Activated CD4-positive, alpha-beta T cell treated with anti-CD3 and anti-CD28 coated beads for 1 hour (primary cell): ENCODE measurements at regions not wholly inside any gene's neighbourhood (a gene's known extent, or its start where the extent isn't known, plus 50 kb on each side); places are given as distances from the start of the nearest gene placed in this dataset.

Experiments
- DNase-seq: peaks from one replicate; pipeline ENCODE4 v3.0.0-alpha.2; 2020

GRCh38 chr18:2281523-2282199, 289.6 kb downstream of the METTL4 start:
- DNase-seq, result no peak

DNA sequence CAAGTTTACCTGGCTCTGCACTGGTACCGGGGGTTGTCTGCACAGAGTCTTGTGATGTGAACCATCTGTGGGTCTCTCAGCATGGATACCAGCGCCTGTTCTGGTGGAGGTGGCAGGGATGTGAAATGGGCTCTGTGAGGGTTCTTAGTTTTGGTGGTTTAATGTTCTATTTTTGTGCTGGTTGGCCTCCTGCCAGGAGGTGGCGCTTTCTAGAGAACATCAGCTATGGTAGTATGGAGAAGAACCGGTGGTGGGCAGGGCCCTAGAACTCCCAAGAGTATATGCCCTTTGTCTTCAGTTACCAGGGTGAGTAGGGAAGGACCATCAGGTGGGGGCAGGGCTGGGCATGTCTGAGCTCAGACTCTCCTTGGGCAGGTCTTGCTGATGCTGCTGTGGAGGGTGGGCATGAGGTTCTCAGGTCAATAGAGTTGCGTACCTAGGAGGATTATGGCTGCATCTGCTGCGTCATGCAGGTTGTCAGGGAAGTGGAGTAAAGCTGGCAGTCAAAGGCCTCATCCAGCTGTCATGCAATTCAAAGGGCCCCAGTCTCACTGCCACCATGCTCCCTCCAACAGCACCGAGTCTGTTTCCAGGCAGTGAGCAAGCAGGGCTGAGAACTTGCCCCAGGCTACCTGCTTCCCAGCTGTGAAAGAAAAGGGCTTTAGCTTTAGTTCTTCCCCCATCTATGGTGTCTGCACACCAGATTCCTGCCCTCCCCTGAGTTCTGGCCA, 278.0 kb downstream of the METTL4 start:
- no peak for DNase-seq

DNA sequence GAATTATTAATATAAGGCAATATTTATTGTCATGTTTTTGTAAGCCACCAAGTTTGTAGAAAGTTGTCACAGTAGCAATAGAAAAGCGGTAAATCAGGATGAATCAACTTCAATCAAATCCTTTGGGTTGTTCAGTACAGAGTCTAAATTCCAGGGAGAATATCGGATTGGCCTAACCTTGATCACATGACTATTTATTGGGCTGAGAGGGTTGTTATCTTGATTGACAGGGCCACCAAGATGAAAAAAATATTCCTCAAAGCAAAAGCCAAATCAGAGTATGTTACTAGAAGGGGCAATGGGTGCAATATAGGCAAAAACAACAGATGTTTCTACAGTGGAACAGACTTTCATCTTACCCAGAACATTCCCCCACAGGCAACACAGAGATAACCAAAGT, 270.0 kb downstream of the METTL4 start:
- no peak for DNase-seq

DNA sequence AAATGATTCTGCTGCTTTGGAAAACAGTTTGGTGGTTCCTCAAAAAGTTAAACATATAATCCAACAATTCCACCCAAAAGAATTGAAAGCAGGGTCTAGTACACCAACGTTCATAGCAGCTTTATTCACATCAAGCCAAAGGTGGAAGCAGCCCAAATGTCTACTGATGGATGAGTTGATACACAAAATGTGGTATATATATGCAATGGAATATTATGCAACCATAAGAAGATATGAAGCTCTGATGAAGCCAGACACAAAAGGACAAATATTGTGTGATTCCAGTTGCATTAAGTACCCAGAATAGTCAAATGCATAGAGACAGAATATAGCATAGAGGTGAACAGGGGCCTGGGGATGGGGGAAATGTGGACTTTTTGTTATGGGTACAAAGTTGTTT, 269.3 kb downstream of the METTL4 start:
- DNase-seq, result no peak

GRCh38 chr18:2302628-2303516, 268.4 kb downstream of the METTL4 start:
- no peak for DNase-seq

DNA sequence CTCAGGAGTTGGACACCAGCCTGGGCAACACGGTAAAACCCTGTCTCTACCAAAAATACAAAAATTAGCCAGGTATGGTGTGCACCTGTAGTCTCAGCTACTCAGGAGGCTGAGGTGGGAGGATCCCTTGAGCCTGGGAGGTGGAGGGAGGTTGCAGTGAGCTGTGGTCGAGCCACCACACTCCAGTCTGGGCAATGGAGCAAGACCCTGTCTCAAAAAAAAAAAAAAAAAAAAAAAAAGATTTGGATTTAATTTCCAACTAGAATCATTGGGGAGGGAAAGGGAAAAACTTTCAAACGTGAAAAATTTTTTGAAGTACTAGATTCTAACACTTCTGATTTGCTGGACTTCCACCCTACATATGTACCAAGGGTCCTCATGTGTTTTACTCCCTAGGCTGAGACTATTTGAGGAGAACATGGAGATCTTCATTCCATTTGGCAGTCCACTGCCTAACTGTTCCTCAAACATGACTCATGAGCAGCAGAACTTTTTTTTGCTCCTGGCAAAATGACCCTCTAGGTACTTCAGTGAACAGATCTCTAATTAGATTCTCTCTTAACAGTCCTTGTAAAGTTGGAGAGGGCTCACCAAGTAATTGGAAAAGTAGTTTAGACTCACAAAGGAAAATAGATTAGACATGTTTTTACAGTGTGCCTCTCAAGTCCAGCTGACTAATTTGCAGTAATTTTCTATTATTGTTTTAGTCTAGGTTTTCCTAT, 267.6 kb downstream of the METTL4 start:
- no peak for DNase-seq

DNA sequence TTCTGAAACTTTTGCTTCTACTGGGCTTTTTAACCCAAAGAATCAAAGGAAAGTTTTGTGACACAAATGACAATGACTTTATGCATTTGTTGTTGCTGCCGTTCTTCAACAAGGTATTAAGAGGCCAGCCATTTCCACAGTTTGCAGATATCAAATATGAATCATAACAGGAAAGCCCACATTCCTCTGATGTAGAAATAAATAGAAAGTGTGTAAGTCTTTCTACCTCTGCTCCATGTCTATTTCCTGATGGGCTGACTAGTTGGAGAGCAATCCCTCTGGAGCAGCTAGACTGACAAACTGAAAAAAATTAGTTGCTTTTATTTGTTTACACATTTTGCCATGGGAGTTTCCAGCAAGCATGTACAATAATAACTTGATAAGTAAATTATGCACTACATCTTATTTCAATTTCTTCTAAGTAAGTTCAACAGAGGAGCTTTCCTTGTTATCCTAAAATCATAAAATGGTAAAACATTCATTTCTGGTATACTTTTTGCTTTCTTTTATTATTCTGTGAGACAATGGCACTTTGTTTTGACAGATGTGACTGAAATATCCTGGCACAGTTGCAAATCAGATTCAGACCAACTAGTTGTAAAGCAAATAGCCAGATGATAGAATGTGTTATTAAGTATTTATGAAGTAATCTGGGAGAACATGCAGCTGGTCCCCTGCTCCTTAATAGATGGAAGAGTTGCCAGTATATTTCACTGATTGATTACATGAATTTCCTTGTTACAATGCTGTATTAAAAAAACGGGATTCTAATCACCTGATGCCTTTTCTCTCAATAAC, 266.7 kb downstream of the METTL4 start:
- no peak for DNase-seq

DNA sequence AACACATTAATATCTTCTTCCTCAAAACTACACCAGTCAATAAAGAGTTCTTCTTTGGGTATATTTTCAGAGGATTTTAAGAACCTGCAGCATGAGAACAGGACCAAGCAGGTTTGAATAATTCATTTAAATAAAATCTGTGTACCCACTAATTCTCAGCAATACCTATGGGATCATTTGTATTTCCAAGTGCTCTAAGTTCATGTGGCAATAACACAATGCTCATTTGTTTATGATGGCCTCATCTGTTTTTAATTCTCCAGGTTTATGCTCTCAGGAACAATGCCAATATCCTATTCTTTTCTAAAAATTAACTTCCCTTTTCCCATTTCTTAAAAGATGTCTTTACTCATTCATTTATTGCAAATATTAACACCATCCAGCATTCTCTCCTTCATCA, 264.7 kb downstream of the METTL4 start:
- DNase-seq, result no peak

DNA sequence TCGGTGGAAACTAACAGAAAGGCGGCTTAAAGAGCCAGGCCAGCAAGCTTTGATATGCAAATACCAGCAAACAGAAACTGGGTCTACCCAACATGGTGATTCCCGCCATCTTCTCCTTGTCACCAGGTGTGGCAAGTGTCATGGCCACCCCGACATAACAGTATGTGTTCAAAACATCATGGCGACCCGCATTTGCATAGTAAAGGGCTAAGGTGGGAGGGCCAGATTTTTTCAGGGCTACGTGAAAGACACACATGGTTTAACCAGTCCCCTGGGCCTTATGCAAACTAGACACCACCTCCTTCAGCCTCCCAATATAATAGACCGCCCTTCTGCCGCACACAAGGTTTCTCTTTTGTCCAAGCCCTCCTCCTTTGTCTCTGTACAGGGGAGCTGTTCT, 260.4 kb downstream of the METTL4 start:
- no peak for DNase-seq

GRCh38 chr18:2312440-2312839, 258.9 kb downstream of the METTL4 start:
- no peak for DNase-seq

DNA sequence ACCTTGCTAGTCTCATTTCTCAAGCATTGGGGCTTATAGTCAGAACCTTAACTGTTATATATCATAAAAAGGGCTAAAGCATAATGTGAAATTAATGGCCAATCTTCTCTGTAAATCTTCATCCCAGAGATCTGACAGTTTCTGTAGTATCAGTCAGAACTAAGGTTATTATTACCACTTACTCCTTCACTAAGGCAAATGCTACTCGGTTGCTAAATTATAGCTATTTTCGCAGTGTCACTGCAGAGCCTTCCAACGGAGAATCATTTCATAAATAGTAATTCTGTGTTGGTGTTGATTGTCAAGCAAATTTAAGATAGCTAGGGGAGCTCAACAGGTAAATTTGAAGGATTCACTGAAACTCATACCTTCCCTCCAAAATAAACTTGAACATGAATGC, 258.0 kb downstream of the METTL4 start:
- no peak for DNase-seq

DNA sequence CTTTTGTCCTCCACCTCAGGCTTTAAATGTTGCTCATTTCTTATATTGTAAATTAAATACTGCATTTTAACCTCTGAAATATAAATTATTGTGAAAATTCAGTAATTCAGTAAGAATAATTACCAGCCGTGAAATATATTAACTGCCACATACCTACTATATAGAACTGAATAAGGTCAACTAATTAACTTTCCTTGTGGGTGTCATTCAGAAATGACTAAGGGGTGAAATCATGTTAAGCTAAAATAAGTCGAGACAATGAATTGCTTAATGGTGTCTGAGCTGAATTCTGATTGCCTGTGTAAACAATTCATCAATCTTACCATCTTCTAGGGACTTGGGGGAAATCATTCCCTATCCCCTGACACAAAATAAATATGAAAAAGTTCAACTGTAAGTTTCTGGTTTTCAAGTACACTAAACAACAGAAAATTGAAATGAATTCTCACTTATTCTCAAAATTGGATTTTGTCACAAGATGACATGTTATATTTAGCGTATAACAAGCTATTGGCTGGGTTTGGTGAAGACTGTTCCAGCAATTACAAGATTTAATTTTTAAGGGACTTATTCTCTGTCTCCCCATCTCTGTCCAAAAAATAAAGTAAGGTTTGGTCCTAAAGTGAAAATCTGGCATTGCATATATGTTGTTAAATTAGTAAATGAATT, 255.1 kb downstream of the METTL4 start:
- no peak for DNase-seq

GRCh38 chr18:2316751-2317696, 254.3 kb downstream of the METTL4 start:
- no peak for DNase-seq

GRCh38 chr18:2324459-2324858, 246.8 kb downstream of the METTL4 start:
- no peak for DNase-seq

GRCh38 chr18:2325308-2325849, 245.9 kb downstream of the METTL4 start:
- no peak for DNase-seq

GRCh38 chr18:2325933-2326332, 245.4 kb downstream of the METTL4 start:
- no peak for DNase-seq

DNA sequence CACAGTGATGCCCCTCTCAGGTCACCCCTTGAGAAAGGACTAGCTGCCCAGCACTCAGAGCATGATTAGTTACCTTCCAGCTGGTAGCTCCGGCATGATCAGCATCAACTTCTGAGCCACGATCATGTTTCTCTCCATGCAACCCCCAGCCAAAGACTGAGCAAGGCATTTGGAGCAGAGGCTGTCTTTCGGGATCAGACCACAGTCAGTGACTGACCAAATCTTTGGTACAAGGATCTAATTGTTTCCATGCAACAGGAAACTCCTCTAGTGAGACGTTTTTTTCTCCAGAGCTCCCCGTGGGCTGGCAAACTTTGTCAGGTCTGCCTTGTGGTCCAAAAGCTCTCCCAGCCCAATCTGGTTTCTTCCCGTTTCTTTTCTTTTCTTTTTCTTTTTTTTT, 244.3 kb downstream of the METTL4 start:
- no peak for DNase-seq

GRCh38 chr18:2330764-2331163, 240.5 kb downstream of the METTL4 start:
- no peak for DNase-seq

- no peak for DNase-seq
These were observed 239.8 kb downstream of the METTL4 start for GRCh38 chr18:2331491-2331890.
